ENCODE measurements at regions not wholly inside any gene's neighbourhood (a gene's known extent, or its start where the extent isn't known, plus 50 kb on each side); places are given as distances from the start of the nearest gene placed in this dataset.
"Not testable (repeated sequence)": the region's sequence is repeated elsewhere in the genome, so short reads cannot be mapped to it uniquely, and the experiment has no call there.

- TF ChIP-seq EZH2 (IDR thresholded peaks at IDR 0.05; ENCODE audit: borderline replicate concordance, low read depth, low read length, severe bottlenecking) (no peak), MYC (IDR thresholded peaks at IDR 0.05; ENCODE audit: low read depth, low read length) (no peak)
- H4K20me1 ChIP-seq (replicated peaks; ENCODE audit: control insufficient read depth, extremely low read depth, insufficient read depth, low read length), result no peaks in the 10 kb centered on the region
- no peak overlapping the region for H3K4me3 ChIP-seq (replicated peaks in 1 of 3; ENCODE audit: insufficient read depth in 1 of 3, low read depth in 1 of 3, low read length in 3 of 3)
- H3K4me1 ChIP-seq (ENCODE audit: control insufficient read depth, extremely low read depth, insufficient read depth, low read length), result no peaks in the 10 kb centered on the region
- H3K27me3 ChIP-seq (ENCODE audit: control insufficient read depth in 2 of 2, insufficient read depth in 2 of 2, low read length in 2 of 2), result no peaks in the 10 kb centered on the region
- no peak overlapping the region for H3K4me2 ChIP-seq (ENCODE audit: insufficient read depth, low read length)
- DNase-seq (ENCODE audit: low read depth, low spot score) (no peak), FAIRE-seq (no peak)
- CTCF ChIA-PET, result no interaction called here
- no peaks in the 10 kb centered on the region for H3K9me1 ChIP-seq (replicated peaks; ENCODE audit: control insufficient read depth, extremely low read depth, insufficient read depth, low read length)
- H2AFZ ChIP-seq (ENCODE audit: low read depth, low read length), result no peak overlapping the region
- no peaks in the 10 kb centered on the region for H3K36me3 ChIP-seq (ENCODE audit: control insufficient read depth in 2 of 2, extremely low read depth in 1 of 2, insufficient read depth in 2 of 2, low read length in 2 of 2)
- H3K27ac ChIP-seq (ENCODE audit: insufficient read depth, low read depth, low read length), result no peak overlapping the region
- no peaks in the 10 kb centered on the region for H3K79me2 ChIP-seq (ENCODE audit: control insufficient read depth, insufficient read depth, low read length)
- POLR2A ChIA-PET, result no interaction called here
- H3K9ac ChIP-seq (replicated peaks; ENCODE audit: extremely low read depth, insufficient read depth, low read length), result no peak overlapping the region
- H3K9me3 ChIP-seq (replicated peaks; ENCODE audit: control insufficient read depth, insufficient read depth, low read length), result peaks cover 2% of the 10 kb centered on the region
- intact Hi-C loops (cut with micrococcal nuclease) (no loop called here), dilution Hi-C loops (cut with MboI; ENCODE audit: extremely low pct_ligation_motif_present, low sequenced_read_pairs) (no loop called here)
- BruUV-seq (replicated peaks), result no TSS peak
Observed at GRCh38 chr5:45893309-45893708, 197.1 kb upstream of the HCN1 start.

GRCh38 chr5:45890441-45891080, 194.4 kb upstream of the HCN1 start:
- H3K4me2 ChIP-seq (ENCODE audit: insufficient read depth, low read length); FAIRE-seq; H3K36me3 ChIP-seq (ENCODE audit: control insufficient read depth in 2 of 2, extremely low read depth in 1 of 2, insufficient read depth in 2 of 2, low read length in 2 of 2); BruUV-seq (replicated peaks); H3K27me3 ChIP-seq (ENCODE audit: control insufficient read depth in 2 of 2, insufficient read depth in 2 of 2, low read length in 2 of 2); H3K4me1 ChIP-seq (ENCODE audit: control insufficient read depth, extremely low read depth, insufficient read depth, low read length); CTCF ChIA-PET; H2AFZ ChIP-seq (ENCODE audit: low read depth, low read length); H3K9me1 ChIP-seq (replicated peaks; ENCODE audit: control insufficient read depth, extremely low read depth, insufficient read depth, low read length); H3K4me3 ChIP-seq (replicated peaks in 1 of 3; ENCODE audit: insufficient read depth in 1 of 3, low read depth in 1 of 3, low read length in 3 of 3); H3K9ac ChIP-seq (replicated peaks; ENCODE audit: extremely low read depth, insufficient read depth, low read length); H3K27ac ChIP-seq (ENCODE audit: insufficient read depth, low read depth, low read length); H3K79me2 ChIP-seq (ENCODE audit: control insufficient read depth, insufficient read depth, low read length); H3K9me3 ChIP-seq (replicated peaks; ENCODE audit: control insufficient read depth, insufficient read depth, low read length); H4K20me1 ChIP-seq (replicated peaks; ENCODE audit: control insufficient read depth, extremely low read depth, insufficient read depth, low read length); dilution Hi-C loops (cut with MboI; ENCODE audit: extremely low pct_ligation_motif_present, low sequenced_read_pairs); intact Hi-C loops (cut with micrococcal nuclease); POLR2A ChIA-PET; DNase-seq (ENCODE audit: low read depth, low spot score): not testable (repeated sequence)

All from endothelial cell of umbilical vein (primary cell).